ENCODE measurements at regions not wholly inside any gene's neighbourhood (a gene's known extent, or its start where the extent isn't known, plus 50 kb on each side); places are given as distances from the start of the nearest gene placed in this dataset.
"Not testable (repeated sequence)": the region's sequence is repeated elsewhere in the genome, so short reads cannot be mapped to it uniquely, and the experiment has no call there.

DNA sequence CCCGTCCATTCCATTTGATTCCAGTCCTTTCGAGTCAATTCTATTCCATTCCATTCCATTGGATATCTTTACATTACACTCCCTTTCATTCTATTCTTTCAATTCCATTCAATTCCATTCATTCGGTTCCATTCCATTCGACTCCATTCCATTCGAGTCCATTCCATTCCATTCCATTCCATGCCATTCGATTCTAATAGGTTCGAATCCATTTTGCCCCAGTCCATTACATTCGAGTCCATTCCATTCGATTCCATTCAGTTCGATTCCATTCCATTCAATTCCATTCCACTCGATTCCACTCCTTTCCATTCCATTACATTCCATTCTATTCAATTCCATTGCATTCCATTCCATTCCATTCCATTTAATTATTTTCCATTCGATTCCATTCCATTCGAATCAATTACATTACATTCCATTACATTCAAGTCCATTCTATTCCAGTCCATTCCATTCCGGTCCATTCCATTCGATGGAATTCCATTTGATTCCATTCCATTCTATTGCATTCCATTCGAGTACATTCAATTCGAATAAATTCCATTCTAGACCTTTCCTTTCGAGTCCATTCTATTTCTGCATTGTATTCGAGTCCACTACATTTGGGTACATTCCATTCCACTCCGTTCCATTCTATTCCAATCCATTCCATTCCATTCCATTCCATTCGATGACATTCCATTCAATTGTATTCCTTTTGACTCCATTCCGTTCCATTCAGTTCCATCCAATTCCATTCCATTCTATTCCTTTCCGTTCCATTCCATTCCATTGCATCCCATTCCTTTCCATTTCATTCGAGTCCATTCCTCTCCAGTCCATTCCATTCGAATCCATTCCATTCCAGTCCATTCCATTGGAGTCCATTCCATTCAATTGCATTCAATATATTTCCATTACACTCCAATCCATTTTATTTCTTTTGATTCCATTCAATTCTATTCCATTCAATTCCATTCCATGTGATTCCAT is 2604.8 kb upstream of the TPTE start:
- no peak overlapping the region for H3K4me3 ChIP-seq (ENCODE audit: low read depth in 1 of 3, low read length in 3 of 3)
- H3K27ac ChIP-seq (ENCODE audit: low read depth in 1 of 3, low read length in 2 of 3) = no peak overlapping the region
- H3K4me1 ChIP-seq (ENCODE audit: control insufficient read depth in 3 of 3, insufficient read depth in 2 of 3, low read depth in 1 of 3, low read length in 2 of 3) = no peaks in the 10 kb centered on the region
- H3K27me3 ChIP-seq (ENCODE audit: control insufficient read depth in 3 of 3, insufficient read depth in 3 of 3, low read length in 3 of 3) = no peaks in the 10 kb centered on the region
- FAIRE-seq (no peak), DNase-seq (no peak)
- no peaks in the 10 kb centered on the region for H3K36me3 ChIP-seq (ENCODE audit: control insufficient read depth in 3 of 3, insufficient read depth in 2 of 3, low read depth in 1 of 3, low read length in 3 of 3)
- peaks cover 0 to 4% of the 10 kb centered on the region in 2 donors for H3K9me3 ChIP-seq (ENCODE audit: control insufficient read depth in 2 of 2, insufficient read depth in 1 of 2, low read depth in 1 of 2, low read length in 1 of 2)
- 76 to 84% (median 78%) methylated on average over 25 of the region's 25 CpGs for WGBS, 3 donors

DNA sequence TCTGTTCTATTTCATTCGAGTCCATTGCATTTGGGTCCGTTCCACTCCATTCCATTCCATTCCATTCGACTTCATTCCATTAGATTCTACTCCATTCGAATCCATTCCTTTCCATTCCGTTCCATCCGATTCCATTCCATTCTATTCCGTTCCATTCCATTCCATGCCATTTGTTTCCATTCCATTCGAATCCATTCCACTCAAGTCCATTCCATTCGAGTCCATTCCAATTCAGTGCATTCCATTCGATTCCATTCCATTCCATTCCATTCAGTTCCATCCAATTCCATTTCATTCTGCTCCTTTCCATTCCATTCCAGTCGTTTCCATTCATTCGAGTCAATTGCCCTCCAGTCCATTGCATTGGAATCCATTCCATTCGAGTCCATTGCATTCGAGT is 2603.7 kb upstream of the TPTE start:
- no peak for FAIRE-seq
- H3K4me1 ChIP-seq (ENCODE audit: control insufficient read depth in 3 of 3, insufficient read depth in 2 of 3, low read depth in 1 of 3, low read length in 2 of 3) = no peaks in the 10 kb centered on the region
- H3K36me3 ChIP-seq (ENCODE audit: control insufficient read depth in 3 of 3, insufficient read depth in 2 of 3, low read depth in 1 of 3, low read length in 3 of 3) = no peaks in the 10 kb centered on the region
- no peaks in the 10 kb centered on the region for H3K27me3 ChIP-seq (ENCODE audit: control insufficient read depth in 3 of 3, insufficient read depth in 3 of 3, low read length in 3 of 3)
- no peak overlapping the region for H3K4me3 ChIP-seq (ENCODE audit: low read depth in 1 of 3, low read length in 3 of 3)
- peaks cover 0 to 4% of the 10 kb centered on the region in 2 donors for H3K9me3 ChIP-seq (ENCODE audit: control insufficient read depth in 2 of 2, insufficient read depth in 1 of 2, low read depth in 1 of 2, low read length in 1 of 2)
- H3K27ac ChIP-seq (ENCODE audit: low read depth in 1 of 3, low read length in 2 of 3) = no peak overlapping the region
- WGBS, 3 donors = 71 to 75% (median 74%) methylated on average over 14 of the region's 14 CpGs
- DNase-seq = peak in 1 of 2 donors; percentile 17

DNA sequence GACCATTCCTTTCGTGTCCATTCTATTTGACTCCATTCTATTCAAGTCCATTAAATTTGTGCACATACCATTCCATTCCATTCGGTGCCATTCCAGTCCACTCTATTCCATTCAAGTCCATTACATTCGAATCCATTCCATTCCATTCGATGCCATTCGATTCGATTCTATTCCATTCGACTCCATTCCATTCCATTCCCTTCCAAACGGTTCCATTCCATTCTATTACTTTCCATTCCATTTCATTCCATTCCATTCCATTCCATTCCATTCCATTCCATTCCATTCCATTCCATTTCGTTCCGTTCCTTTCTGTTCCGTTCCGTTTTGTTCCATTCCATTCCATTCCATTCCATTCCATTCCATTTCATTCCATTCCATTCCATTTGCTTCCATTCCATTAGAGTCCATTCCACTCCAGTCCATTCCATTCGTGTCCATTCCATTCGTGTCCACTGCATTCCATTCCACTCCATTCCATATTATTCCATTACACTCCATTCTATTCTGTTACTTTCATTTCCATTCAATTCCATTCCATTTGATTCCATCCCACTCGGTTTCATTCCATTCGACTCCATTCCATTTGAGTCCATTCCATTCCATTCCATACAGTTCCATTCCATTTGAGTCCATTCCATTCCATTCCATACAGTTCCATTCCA is 2595.3 kb upstream of the TPTE start:
- H3K4me1 ChIP-seq (ENCODE audit: control insufficient read depth in 3 of 3, insufficient read depth in 2 of 3, low read depth in 1 of 3, low read length in 2 of 3); H3K36me3 ChIP-seq (ENCODE audit: control insufficient read depth in 3 of 3, insufficient read depth in 2 of 3, low read depth in 1 of 3, low read length in 3 of 3); H3K4me3 ChIP-seq (ENCODE audit: low read depth in 1 of 3, low read length in 3 of 3); FAIRE-seq; H3K27me3 ChIP-seq (ENCODE audit: control insufficient read depth in 3 of 3, insufficient read depth in 3 of 3, low read length in 3 of 3); H3K27ac ChIP-seq (ENCODE audit: low read depth in 1 of 3, low read length in 2 of 3): not testable (repeated sequence)
- 72 to 77% (median 73%) methylated on average over 16 of the region's 16 CpGs for WGBS, 3 donors
- H3K9me3 ChIP-seq (ENCODE audit: control insufficient read depth in 2 of 2, insufficient read depth in 1 of 2, low read depth in 1 of 2, low read length in 1 of 2) = peaks cover 5 to 16% of the 10 kb centered on the region in 2 donors
- peak in 1 of 2 donors; percentile 22 for DNase-seq

DNA sequence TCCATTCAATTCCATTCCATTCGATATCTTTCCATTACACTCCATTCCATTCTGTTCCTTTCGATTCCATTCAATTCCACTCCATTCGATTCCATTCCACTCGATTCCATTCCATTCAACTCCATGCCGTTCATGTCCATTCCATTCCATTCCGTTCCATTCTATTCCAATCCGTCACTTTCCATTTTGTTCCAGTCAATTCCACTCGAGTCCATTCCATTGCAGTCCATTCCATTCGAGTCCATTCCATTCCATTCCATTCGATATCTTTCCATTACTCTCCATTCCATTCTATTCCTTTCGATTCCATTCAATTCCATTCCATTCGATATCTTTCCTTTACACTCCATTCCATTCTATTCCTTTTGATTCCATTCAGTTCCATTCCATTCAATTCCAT is 2592.9 kb upstream of the TPTE start:
- H3K27ac ChIP-seq (ENCODE audit: low read depth in 1 of 3, low read length in 2 of 3); H3K4me3 ChIP-seq (ENCODE audit: low read depth in 1 of 3, low read length in 3 of 3); FAIRE-seq; H3K36me3 ChIP-seq (ENCODE audit: control insufficient read depth in 3 of 3, insufficient read depth in 2 of 3, low read depth in 1 of 3, low read length in 3 of 3); H3K27me3 ChIP-seq (ENCODE audit: control insufficient read depth in 3 of 3, insufficient read depth in 3 of 3, low read length in 3 of 3); DNase-seq; H3K4me1 ChIP-seq (ENCODE audit: control insufficient read depth in 3 of 3, insufficient read depth in 2 of 3, low read depth in 1 of 3, low read length in 2 of 3): not testable (repeated sequence)
- WGBS, 3 donors = 77 to 80% (median 79%) methylated on average over 12 of the region's 12 CpGs
- H3K9me3 ChIP-seq (ENCODE audit: control insufficient read depth in 2 of 2, insufficient read depth in 1 of 2, low read depth in 1 of 2, low read length in 1 of 2) = peaks cover 6 to 22% of the 10 kb centered on the region in 2 donors

DNA sequence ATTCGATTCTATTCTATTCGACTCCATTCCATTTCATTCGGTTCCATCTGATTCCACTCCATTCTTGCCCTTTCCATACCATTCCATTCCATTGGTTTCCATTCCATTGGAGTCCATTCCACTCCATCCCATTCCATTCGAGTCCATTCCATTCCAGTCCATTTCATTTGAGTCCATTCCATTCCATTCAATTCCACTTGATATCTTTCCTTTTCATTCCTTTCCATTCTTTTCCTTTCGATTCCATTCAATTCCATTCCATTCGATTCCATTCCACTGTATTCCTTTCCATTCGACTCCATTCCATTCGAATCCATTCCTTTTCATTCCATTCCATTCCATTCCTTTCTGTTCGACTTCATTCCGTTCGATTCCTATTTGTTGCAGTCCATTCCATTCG is 2591.8 kb upstream of the TPTE start:
- H3K36me3 ChIP-seq (ENCODE audit: control insufficient read depth in 3 of 3, insufficient read depth in 2 of 3, low read depth in 1 of 3, low read length in 3 of 3); H3K4me1 ChIP-seq (ENCODE audit: control insufficient read depth in 3 of 3, insufficient read depth in 2 of 3, low read depth in 1 of 3, low read length in 2 of 3); H3K27ac ChIP-seq (ENCODE audit: low read depth in 1 of 3, low read length in 2 of 3); H3K27me3 ChIP-seq (ENCODE audit: control insufficient read depth in 3 of 3, insufficient read depth in 3 of 3, low read length in 3 of 3); DNase-seq; FAIRE-seq; H3K4me3 ChIP-seq (ENCODE audit: low read depth in 1 of 3, low read length in 3 of 3): not testable (repeated sequence)
- peaks cover 7 to 27% of the 10 kb centered on the region in 2 donors for H3K9me3 ChIP-seq (ENCODE audit: control insufficient read depth in 2 of 2, insufficient read depth in 1 of 2, low read depth in 1 of 2, low read length in 1 of 2)
- WGBS, 3 donors = 76 to 81% (median 80%) methylated on average over 12 of the region's 12 CpGs

DNA sequence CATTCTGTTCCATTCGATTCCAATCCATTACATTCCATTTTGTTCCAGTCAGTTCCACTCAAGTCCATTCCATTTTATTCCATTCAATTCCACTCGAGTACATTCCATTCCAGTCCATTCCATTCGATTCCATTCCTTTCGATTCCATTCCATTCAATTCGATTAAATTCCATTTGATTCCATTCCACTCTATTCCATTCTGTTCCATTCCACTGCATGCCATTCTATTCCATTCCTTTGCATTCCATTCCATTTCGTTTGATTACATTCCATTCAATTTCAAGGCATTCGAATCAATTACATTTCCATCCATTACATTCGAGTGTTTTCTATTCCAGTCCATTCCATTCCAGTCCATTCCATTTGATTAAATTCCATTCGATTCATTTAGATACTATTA is 2590.9 kb upstream of the TPTE start:
- H3K9me3 ChIP-seq (ENCODE audit: control insufficient read depth in 2 of 2, insufficient read depth in 1 of 2, low read depth in 1 of 2, low read length in 1 of 2) = peaks cover 7 to 27% of the 10 kb centered on the region in 2 donors
- H3K27ac ChIP-seq (ENCODE audit: low read depth in 1 of 3, low read length in 2 of 3); H3K4me1 ChIP-seq (ENCODE audit: control insufficient read depth in 3 of 3, insufficient read depth in 2 of 3, low read depth in 1 of 3, low read length in 2 of 3); H3K4me3 ChIP-seq (ENCODE audit: low read depth in 1 of 3, low read length in 3 of 3); FAIRE-seq; DNase-seq; H3K36me3 ChIP-seq (ENCODE audit: control insufficient read depth in 3 of 3, insufficient read depth in 2 of 3, low read depth in 1 of 3, low read length in 3 of 3); H3K27me3 ChIP-seq (ENCODE audit: control insufficient read depth in 3 of 3, insufficient read depth in 3 of 3, low read length in 3 of 3): not testable (repeated sequence)
- 63 to 73% (median 65%) methylated on average over 9 of the region's 9 CpGs for WGBS, 3 donors

DNA sequence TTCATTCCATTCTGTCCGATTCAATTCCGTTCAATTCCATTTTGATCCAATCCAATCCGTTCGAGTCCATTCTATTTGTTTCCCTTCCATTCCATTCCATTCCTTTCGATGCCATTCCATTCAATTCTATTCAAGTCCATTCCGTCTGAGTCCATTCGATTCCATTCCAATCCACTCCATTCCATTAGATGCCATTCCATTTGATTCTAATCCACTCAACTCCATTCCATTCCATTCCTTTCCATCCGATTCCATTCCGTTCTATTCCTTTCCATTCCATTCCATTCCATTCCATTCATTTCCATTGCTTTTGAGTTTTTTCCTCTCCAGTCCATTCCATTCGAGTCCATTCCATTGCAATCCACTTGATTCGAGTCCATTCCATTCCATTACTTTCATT is 2589.3 kb upstream of the TPTE start:
- not testable (repeated sequence) for H3K4me3 ChIP-seq (ENCODE audit: low read depth in 1 of 3, low read length in 3 of 3); H3K4me1 ChIP-seq (ENCODE audit: control insufficient read depth in 3 of 3, insufficient read depth in 2 of 3, low read depth in 1 of 3, low read length in 2 of 3); DNase-seq; H3K36me3 ChIP-seq (ENCODE audit: control insufficient read depth in 3 of 3, insufficient read depth in 2 of 3, low read depth in 1 of 3, low read length in 3 of 3); H3K27ac ChIP-seq (ENCODE audit: low read depth in 1 of 3, low read length in 2 of 3); H3K27me3 ChIP-seq (ENCODE audit: control insufficient read depth in 3 of 3, insufficient read depth in 3 of 3, low read length in 3 of 3); FAIRE-seq
- H3K9me3 ChIP-seq (ENCODE audit: control insufficient read depth in 2 of 2, insufficient read depth in 1 of 2, low read depth in 1 of 2, low read length in 1 of 2) = peaks cover 7 to 16% of the 10 kb centered on the region in 2 donors
- WGBS, 3 donors = 73 to 81% (median 80%) methylated on average over 11 of the region's 11 CpGs

DNA sequence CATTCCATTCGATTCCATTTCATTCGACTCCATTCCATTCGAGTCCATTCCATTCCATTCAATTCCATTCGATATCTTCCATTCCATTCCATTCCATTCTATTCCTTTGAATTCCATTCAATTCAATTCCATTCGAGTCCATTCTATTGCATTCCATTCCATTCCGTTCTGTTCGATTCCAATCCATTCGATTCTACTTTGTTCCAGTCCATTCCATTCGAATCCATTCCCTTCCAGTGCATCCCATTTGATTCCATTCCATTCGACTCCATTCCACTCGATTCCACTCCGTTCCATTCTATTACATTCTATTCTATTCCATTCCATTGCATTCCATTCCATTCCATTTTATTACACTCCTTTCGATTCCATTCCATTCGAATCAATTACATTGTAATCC is 2588.5 kb upstream of the TPTE start:
- not testable (repeated sequence) for FAIRE-seq; H3K27me3 ChIP-seq (ENCODE audit: control insufficient read depth in 3 of 3, insufficient read depth in 3 of 3, low read length in 3 of 3); H3K4me1 ChIP-seq (ENCODE audit: control insufficient read depth in 3 of 3, insufficient read depth in 2 of 3, low read depth in 1 of 3, low read length in 2 of 3); H3K27ac ChIP-seq (ENCODE audit: low read depth in 1 of 3, low read length in 2 of 3); H3K36me3 ChIP-seq (ENCODE audit: control insufficient read depth in 3 of 3, insufficient read depth in 2 of 3, low read depth in 1 of 3, low read length in 3 of 3); H3K4me3 ChIP-seq (ENCODE audit: low read depth in 1 of 3, low read length in 3 of 3); DNase-seq
- H3K9me3 ChIP-seq (ENCODE audit: control insufficient read depth in 2 of 2, insufficient read depth in 1 of 2, low read depth in 1 of 2, low read length in 1 of 2) = peaks cover 7 to 16% of the 10 kb centered on the region in 2 donors
- 76 to 82% (median 78%) methylated on average over 14 of the region's 14 CpGs for WGBS, 3 donors

Measured in small intestine (tissue), 7 donors.